IMR-90 (cell line): ENCODE measurements at regions not wholly inside any gene's neighbourhood (a gene's known extent, or its start where the extent isn't known, plus 50 kb on each side); places are given as distances from the start of the nearest gene placed in this dataset.

Experiments used
- ATAC-seq: fragments of 200-7000 bp; cut with Tn5 transposase; 2 replicates; pipeline ENCODE4 v1.9.1; 2020; ENCODE audit warnings: low read depth, mild to moderate bottlenecking, moderate library complexity
- BruUV-seq: library from RNA; stranded (reverse); fragments of 400-500 nt; replicated peaks from 2 replicates; lab custom pipeline; 2021; lab: Mats Ljungman, UMichigan
- CTCF ChIA-PET: fragments of 300-600 bp; formaldehyde crosslinking; extraction: SDS; loops from one replicate; lab custom pipeline; 2021; ENCODE audit warnings: antibody characterized with exemption; lab: Yijun Ruan, JAX
- POLR2A ChIA-PET: fragments of 300-600 bp; sonication (Branson Sonifier 250); formaldehyde crosslinking; loops from one replicate; lab custom pipeline; 2022; ENCODE audit warnings: antibody characterized with exemption; ENCODE audit not compliant: unreplicated experiment; lab: Charles Lee
- DNase-seq: peaks from one replicate; pipeline ENCODE4 v3.0.0; 2013
- H2AFZ ChIP-seq: replicated peaks from 2 replicates; pipeline ENCODE3; 2013; ENCODE audit warnings: low read length, mild to moderate bottlenecking; ENCODE audit not compliant: poor library complexity
- H2AK5ac ChIP-seq: 2 replicates; pipeline ENCODE4 v1.6.1; 2013; ENCODE audit warnings: low read depth, low read length, inconsistent platforms
- H2AK9ac ChIP-seq: replicated peaks from 2 replicates; pipeline ENCODE3; 2013; ENCODE audit warnings: mild to moderate bottlenecking, low read depth, low read length, moderate library complexity; ENCODE audit not compliant: poor library complexity
- H2BK120ac ChIP-seq: 2 replicates; pipeline ENCODE4 v1.6.1; 2013; ENCODE audit warnings: low read depth, low read length, inconsistent platforms
- H2BK15ac ChIP-seq: 3 replicates; pipeline ENCODE4 v1.6.1; 2013; ENCODE audit warnings: low read depth, low read length, inconsistent platforms
- H2BK20ac ChIP-seq: 2 replicates; pipeline ENCODE4 v1.6.1; 2013; ENCODE audit warnings: low read depth, mild to moderate bottlenecking, inconsistent platforms, low read length, moderate library complexity
- H2BK5ac ChIP-seq: 2 replicates; pipeline ENCODE4 v1.6.1; 2013; ENCODE audit warnings: mild to moderate bottlenecking, low read depth, low read length, inconsistent platforms; ENCODE audit not compliant: poor library complexity, severe bottlenecking
- H3K14ac ChIP-seq: replicated peaks from 2 replicates; pipeline ENCODE4 v1.6.1; 2013; ENCODE audit warnings: low read depth, low read length, inconsistent platforms
- H3K18ac ChIP-seq: 2 replicates; pipeline ENCODE4 v1.6.1; 2013; ENCODE audit warnings: low read depth, low read length, control low read depth
- H3K23ac ChIP-seq: 2 replicates; pipeline ENCODE4 v1.6.1; 2013; ENCODE audit warnings: low read depth, low read length, inconsistent platforms
- H3K27ac ChIP-seq: 2 replicates; pipeline ENCODE4 v1.5.1; 2013; ENCODE audit warnings: mild to moderate bottlenecking, control low read depth, low read length; ENCODE audit not compliant: insufficient read depth
- H3K27me3 ChIP-seq: 2 replicates; pipeline ENCODE4 v1.6.1; 2013; ENCODE audit warnings: low read length; ENCODE audit not compliant: control insufficient read depth, insufficient read depth
- H3K36me3 ChIP-seq: 2 replicates; pipeline ENCODE4 v1.6.1; 2013; ENCODE audit warnings: low read length, mixed read lengths; ENCODE audit not compliant: control insufficient read depth, insufficient read depth
- H3K4ac ChIP-seq: 2 replicates; pipeline ENCODE4 v1.6.1; 2013; ENCODE audit warnings: low read depth, low read length, inconsistent platforms
- H3K4me1 ChIP-seq: 2 replicates; pipeline ENCODE4 v1.6.1; 2013; ENCODE audit warnings: low read length, mixed read lengths; ENCODE audit not compliant: control insufficient read depth, insufficient read depth
- H3K4me2 ChIP-seq: 2 replicates; pipeline ENCODE4 v1.6.1; 2013; ENCODE audit warnings: low read depth, mild to moderate bottlenecking, control low read depth, low read length, moderate library complexity
- H3K4me3 ChIP-seq: 2 replicates; pipeline ENCODE4 v1.5.1; 2013; ENCODE audit warnings: low read depth, mild to moderate bottlenecking, control low read depth, low read length, moderate library complexity; ENCODE audit not compliant: insufficient read depth
- H3K56ac ChIP-seq: 2 replicates; pipeline ENCODE4 v1.6.1; 2013; ENCODE audit warnings: low read length, inconsistent platforms; ENCODE audit not compliant: insufficient read depth; ENCODE audit errors: extremely low read depth
- H3K79me1 ChIP-seq, 2 experiments: 2 replicates each; pipeline ENCODE4 v1.6.1; 2013; ENCODE audit warnings: low read length in 2 of 2, inconsistent platforms in 1 of 2, low read depth in 1 of 2
- H3K9ac ChIP-seq: 2 replicates; pipeline ENCODE4 v1.6.1; 2013; ENCODE audit warnings: low read depth, low read length, control low read depth
- H3K9me1 ChIP-seq: 2 replicates; pipeline ENCODE4 v1.6.1; 2013; ENCODE audit warnings: low read length, inconsistent platforms; ENCODE audit not compliant: insufficient read depth
- H3K9me3 ChIP-seq: 2 replicates; pipeline ENCODE4 v1.6.1; 2013; ENCODE audit warnings: low read length; ENCODE audit not compliant: control insufficient read depth, insufficient read depth
- H4K20me1 ChIP-seq: 2 replicates; pipeline ENCODE4 v1.6.1; 2013; ENCODE audit warnings: low read length, inconsistent platforms; ENCODE audit not compliant: insufficient read depth
- H4K5ac ChIP-seq: 2 replicates; pipeline ENCODE4 v1.6.1; 2013; ENCODE audit warnings: mild to moderate bottlenecking, low read depth, low read length, control low read depth
- H4K8ac ChIP-seq, 2 experiments: 2 replicates each; pipeline ENCODE4 v1.6.1; 2013; ENCODE audit warnings: low read depth in 2 of 2, low read length in 2 of 2, control low read depth in 1 of 2, inconsistent platforms in 1 of 2
- H4K91ac ChIP-seq: 2 replicates; pipeline ENCODE4 v1.6.1; 2013; ENCODE audit warnings: low read depth, low read length, inconsistent platforms; ENCODE audit not compliant: insufficient read depth
- CEBPB ChIP-seq: IDR thresholded peaks from 2 replicates; pipeline ENCODE4 v1.6.1; 2012; ENCODE audit warnings: low read depth, low read length, improper control_type of control experiment
- ELK1 ChIP-seq: fragments of 150-350 bp; IDR thresholded peaks from 2 replicates; pipeline ENCODE4 v1.6.1; 2016; ENCODE audit warnings: low read depth, mild to moderate bottlenecking, low read length, moderate library complexity, borderline replicate concordance
- RAD21 ChIP-seq: IDR thresholded peaks from 2 replicates; pipeline ENCODE4 v1.6.1; 2012; ENCODE audit warnings: low read length, improper control_type of control experiment
- USF2 ChIP-seq: fragments of 150-350 bp; IDR thresholded peaks from 2 replicates; pipeline ENCODE4 v1.6.1; 2017; ENCODE audit warnings: mild to moderate bottlenecking, antibody characterized with exemption, low read length, low read depth
- WGBS, 2 experiments: methylation state at CpG; one replicate each; pipeline versions ENCODE4 v1.1.5 to v1.1.7; 2013; ENCODE audit warnings: missing lambda C conversion rate in 2 of 2; ENCODE audit not compliant: insufficient read length in 1 of 2; ENCODE audit errors: extremely low coverage in 2 of 2; 5-methylcytosine and 5-hydroxymethylcytosine counted together
- dilution Hi-C: fragments of 300-500 bp; cut with HindIII; formaldehyde crosslinking; loops from one replicate; pipeline ENCODE4 v1.14.3; 2018; ENCODE audit warnings: low sequenced_read_pairs; ENCODE audit not compliant: unreplicated experiment
- in situ Hi-C: fragments of 300-500 bp; cut with MboI; formaldehyde crosslinking; loops from 3 replicates; pipeline ENCODE4 v1.14.3; 2019; ENCODE audit warnings: low sequenced_read_pairs, inconsistent platforms, mixed read lengths
- intact Hi-C: fragments of 100-400 bp; cut with micrococcal nuclease; formaldehyde crosslinking; loops from 2 replicates; pipeline ENCODE4 v1.10.0; 2022

GRCh38 chr10:29836396-29836795 is 201.6 kb upstream of the SVIL start:
- no peak overlapping the region for H3K27ac ChIP-seq
- TF ChIP-seq ELK1, result no peak
- no peak for TF ChIP-seq CEBPB
- no peak for TF ChIP-seq RAD21
- no peak for TF ChIP-seq USF2
- no peaks in the 10 kb centered on the region for H3K79me1 ChIP-seq
- H2AK9ac ChIP-seq, result no peak overlapping the region
- no CpG with 5 or more reads among the region's 4 CpGs for WGBS, 2 experiments
- H4K5ac ChIP-seq, result no peak overlapping the region
- in situ Hi-C loops (no loop called here), intact Hi-C loops (no loop called here), dilution Hi-C loops (no loop called here)
- no peaks in the 10 kb centered on the region for H3K9me1 ChIP-seq
- CTCF ChIA-PET, result interaction anchor here (1.0 kb wide), 1 partner anchor 10 kb away, joined by 3 read pairs; no protein-coding TSS in a partner anchor
- H2AK5ac ChIP-seq, result no peak overlapping the region
- H3K27me3 ChIP-seq, result peaks cover 12% of the 10 kb centered on the region
- H3K4me3 ChIP-seq, result no peak overlapping the region
- no peaks in the 10 kb centered on the region; the same call in 1 of the 2 replicates for H3K4me1 ChIP-seq
- POLR2A ChIA-PET, result no interaction called here
- no peak overlapping the region for H4K8ac ChIP-seq
- ATAC-seq (no peak), DNase-seq (no peak)
- no peak overlapping the region for H3K56ac ChIP-seq
- H2BK120ac ChIP-seq, result no peak overlapping the region
- no peaks in the 10 kb centered on the region for H4K20me1 ChIP-seq
- no peak overlapping the region for H2BK15ac ChIP-seq
- no peak overlapping the region for H3K18ac ChIP-seq
- H3K4ac ChIP-seq, result no peak overlapping the region
- H3K9ac ChIP-seq, result no peak overlapping the region
- no peak overlapping the region for H4K91ac ChIP-seq
- H2BK5ac ChIP-seq, result no peak overlapping the region
- no peaks in the 10 kb centered on the region for H3K36me3 ChIP-seq
- H2BK20ac ChIP-seq, result no peak overlapping the region
- H3K23ac ChIP-seq, result no peak overlapping the region
- no TSS peak for BruUV-seq
- no peak overlapping the region for H2AFZ ChIP-seq
- peaks cover 2% of the 10 kb centered on the region; the same call in 1 of the 2 replicates for H3K9me3 ChIP-seq
- H3K14ac ChIP-seq, result no peak overlapping the region
- H3K4me2 ChIP-seq, result no peak overlapping the region
